OCI-LY3 (cell line): ENCODE measurements at regions not wholly inside any gene's neighbourhood (a gene's known extent, or its start where the extent isn't known, plus 50 kb on each side); places are given as distances from the start of the nearest gene placed in this dataset.

Source experiments
- H2AFZ ChIP-seq: fragments of 200-600, 300-600 bp; shearing (Covaris generic); 2 replicates; pipeline ENCODE4 v1.6.0; 2014; ENCODE audit warnings: antibody characterized with exemption, low read depth, low read length
- H3K27ac ChIP-seq: fragments of 200-600, 300-600 bp; sonication (generic); 2 replicates; pipeline ENCODE4 v1.5.1; 2014; ENCODE audit warnings: mild to moderate bottlenecking, low read length, moderate library complexity, mixed read lengths
- H3K27me3 ChIP-seq: fragments of 200-600, 300-600 bp; sonication (generic); 2 replicates; pipeline ENCODE4 v1.6.1; 2014; ENCODE audit warnings: low read depth, low read length, mixed read lengths
- H3K36me3 ChIP-seq: fragments of 200-600, 300-600 bp; sonication (generic); replicated peaks from 2 replicates; pipeline ENCODE3; 2014; ENCODE audit warnings: low read depth, low read length, mixed read lengths
- H3K4me1 ChIP-seq: fragments of 300-600, 200-600 bp; sonication (generic); 2 replicates; pipeline ENCODE4 v1.6.1; 2014; ENCODE audit warnings: low read length, mixed read lengths
- H3K4me2 ChIP-seq: fragments of 200-600, 300-600 bp; sonication (generic); 2 replicates; pipeline ENCODE4 v1.6.1; 2014; ENCODE audit warnings: low read length, mixed read lengths
- H3K4me3 ChIP-seq: fragments of 300-600, 200-600 bp; sonication (generic); 2 replicates; pipeline ENCODE4 v1.5.1; 2014; ENCODE audit warnings: antibody characterized with exemption, mild to moderate bottlenecking, low read length, moderate library complexity
- H3K79me2 ChIP-seq: fragments of 300-600, 200-600 bp; shearing (Covaris generic); 2 replicates; pipeline ENCODE4 v1.6.1; 2014; ENCODE audit warnings: mild to moderate bottlenecking, low read length, mixed read lengths
- H3K9ac ChIP-seq: fragments of 300-600, 200-600 bp; shearing (Covaris generic); 2 replicates; pipeline ENCODE4 v1.6.0; 2014; ENCODE audit warnings: mild to moderate bottlenecking, low read length, moderate library complexity
- H3K9me3 ChIP-seq: fragments of 200-600, 300-600 bp; shearing (Covaris generic); 2 replicates; pipeline ENCODE4 v1.6.1; 2014; ENCODE audit warnings: low read length, mixed read lengths; ENCODE audit not compliant: insufficient read depth
- H4K20me1 ChIP-seq: fragments of 200-600, 300-600 bp; sonication (generic); 2 replicates; pipeline ENCODE4 v1.6.1; 2016; ENCODE audit warnings: low read length, mixed read lengths; ENCODE audit not compliant: insufficient read depth
- EZH2phosphoT487 ChIP-seq: fragments of 200-600 bp; shearing (Covaris generic); IDR thresholded peaks from 2 replicates; pipeline ENCODE4 v1.6.1; 2018; ENCODE audit warnings: antibody characterized with exemption, mixed run types, low read depth
- TF ChIP-seq, protein P1 (sequence below): fragments of 200-600, 300-600 bp; sonication (generic); IDR thresholded peaks from 2 replicates; pipeline ENCODE4 v1.5.1; 2014; ENCODE audit warnings: antibody characterized with exemption, low read length, low read depth

DNA sequence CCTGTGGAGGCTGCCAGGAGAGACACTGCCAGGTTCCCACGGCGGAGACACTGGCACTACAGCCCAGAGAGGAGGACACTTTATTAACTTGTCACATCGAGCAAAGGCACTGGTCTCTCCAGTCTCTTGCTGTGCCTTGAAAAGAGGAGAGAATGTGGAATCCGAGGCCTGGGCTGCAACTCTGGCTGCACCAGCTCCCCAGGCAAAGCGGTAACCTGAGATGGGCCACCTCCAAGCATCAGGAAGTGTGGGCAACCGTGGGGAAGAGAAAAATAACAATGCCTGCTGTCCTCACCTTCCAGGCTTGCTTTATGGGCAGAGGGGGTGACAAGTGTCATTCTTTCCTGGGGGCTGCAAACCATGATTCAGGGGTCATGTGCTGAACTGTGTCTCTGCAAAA lies 91.6 kb upstream of the RGMA start:
- Histone ChIP-seq H3K9ac (no peak overlapping the region), H3K4me1 (no peaks in the 10 kb centered on the region; the same call in 1 of the 2 replicates), H2AFZ (no peak overlapping the region), H3K27me3 (peaks cover 17% of the 10 kb centered on the region), H4K20me1 (no peaks in the 10 kb centered on the region), H3K4me3 (no peak overlapping the region), H3K9me3 (no peaks in the 10 kb centered on the region), H3K36me3 (no peaks in the 10 kb centered on the region), H3K79me2 (no peaks in the 10 kb centered on the region), H3K27ac (no peak overlapping the region), H3K4me2 (no peak overlapping the region)
- TF ChIP-seq, protein P1, sequence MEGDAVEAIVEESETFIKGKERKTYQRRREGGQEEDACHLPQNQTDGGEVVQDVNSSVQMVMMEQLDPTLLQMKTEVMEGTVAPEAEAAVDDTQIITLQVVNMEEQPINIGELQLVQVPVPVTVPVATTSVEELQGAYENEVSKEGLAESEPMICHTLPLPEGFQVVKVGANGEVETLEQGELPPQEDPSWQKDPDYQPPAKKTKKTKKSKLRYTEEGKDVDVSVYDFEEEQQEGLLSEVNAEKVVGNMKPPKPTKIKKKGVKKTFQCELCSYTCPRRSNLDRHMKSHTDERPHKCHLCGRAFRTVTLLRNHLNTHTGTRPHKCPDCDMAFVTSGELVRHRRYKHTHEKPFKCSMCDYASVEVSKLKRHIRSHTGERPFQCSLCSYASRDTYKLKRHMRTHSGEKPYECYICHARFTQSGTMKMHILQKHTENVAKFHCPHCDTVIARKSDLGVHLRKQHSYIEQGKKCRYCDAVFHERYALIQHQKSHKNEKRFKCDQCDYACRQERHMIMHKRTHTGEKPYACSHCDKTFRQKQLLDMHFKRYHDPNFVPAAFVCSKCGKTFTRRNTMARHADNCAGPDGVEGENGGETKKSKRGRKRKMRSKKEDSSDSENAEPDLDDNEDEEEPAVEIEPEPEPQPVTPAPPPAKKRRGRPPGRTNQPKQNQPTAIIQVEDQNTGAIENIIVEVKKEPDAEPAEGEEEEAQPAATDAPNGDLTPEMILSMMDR = no peak
- TF ChIP-seq EZH2phosphoT487 = no peak

DNA sequence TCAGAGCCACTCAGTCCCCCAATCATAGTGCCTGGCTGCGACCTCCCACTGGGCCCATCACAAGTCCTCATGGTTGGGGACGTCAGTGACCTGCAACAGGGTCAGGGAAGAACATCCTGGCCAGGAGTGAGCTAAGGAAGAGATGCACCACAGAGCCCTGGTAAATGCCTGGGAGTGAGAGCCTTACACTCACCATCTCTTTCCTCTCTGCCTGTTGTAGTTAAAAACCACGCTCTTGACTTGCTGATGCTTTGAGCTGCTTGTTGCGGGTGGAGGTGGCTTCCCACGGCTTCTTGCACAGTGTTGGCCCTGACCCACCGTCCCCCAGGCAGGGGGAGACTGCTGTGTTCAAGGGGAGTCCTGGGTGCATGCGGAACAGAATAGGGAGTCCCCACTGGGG lies 91.1 kb upstream of the RGMA start:
- H3K79me2 ChIP-seq = no peaks in the 10 kb centered on the region
- TF ChIP-seq, protein P1 = no peak
- no peak for TF ChIP-seq EZH2phosphoT487
- no peaks in the 10 kb centered on the region; the same call in 1 of the 2 replicates for H3K4me1 ChIP-seq
- no peak overlapping the region for H3K4me2 ChIP-seq
- H3K9ac ChIP-seq = no peak overlapping the region
- H2AFZ ChIP-seq = no peak overlapping the region
- peaks cover 14% of the 10 kb centered on the region for H3K27me3 ChIP-seq
- H3K27ac ChIP-seq = no peak overlapping the region
- no peaks in the 10 kb centered on the region for H3K9me3 ChIP-seq
- H3K4me3 ChIP-seq = no peak overlapping the region
- H3K36me3 ChIP-seq = no peaks in the 10 kb centered on the region
- H4K20me1 ChIP-seq = no peaks in the 10 kb centered on the region

DNA sequence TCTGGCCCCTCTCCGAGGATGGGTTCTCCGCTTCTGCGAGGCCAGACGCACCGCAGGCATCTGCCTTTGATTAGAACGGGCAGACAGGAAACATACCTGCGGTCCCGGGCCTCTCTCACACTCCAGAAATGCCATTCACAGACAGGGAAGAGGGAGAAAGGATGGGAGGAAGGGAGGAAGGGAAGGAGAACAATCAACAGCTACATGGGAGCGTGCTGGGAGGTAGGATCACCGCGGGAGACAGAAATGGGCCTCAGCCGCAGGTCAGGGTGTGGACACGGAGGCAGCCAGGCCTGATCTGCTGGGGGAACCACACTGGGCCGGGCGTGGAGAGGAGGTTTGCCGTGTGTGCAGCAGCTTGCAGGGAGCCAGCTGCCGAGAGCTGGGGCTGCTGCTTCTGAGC lies 90.7 kb upstream of the RGMA start:
- no peaks in the 10 kb centered on the region; the same call in 1 of the 2 replicates for H3K4me1 ChIP-seq
- no peak overlapping the region for H3K4me2 ChIP-seq
- peaks cover 11% of the 10 kb centered on the region; the same call in 1 of the 2 replicates for H3K27me3 ChIP-seq
- no peak overlapping the region for H3K4me3 ChIP-seq
- no peak overlapping the region for H3K27ac ChIP-seq
- H3K9me3 ChIP-seq = no peaks in the 10 kb centered on the region
- H2AFZ ChIP-seq = no peak overlapping the region
- no peaks in the 10 kb centered on the region for H3K79me2 ChIP-seq
- no peaks in the 10 kb centered on the region for H3K36me3 ChIP-seq
- H3K9ac ChIP-seq = no peak overlapping the region
- TF ChIP-seq, protein P1 = no peak
- no peak for TF ChIP-seq EZH2phosphoT487
- no peaks in the 10 kb centered on the region for H4K20me1 ChIP-seq

DNA sequence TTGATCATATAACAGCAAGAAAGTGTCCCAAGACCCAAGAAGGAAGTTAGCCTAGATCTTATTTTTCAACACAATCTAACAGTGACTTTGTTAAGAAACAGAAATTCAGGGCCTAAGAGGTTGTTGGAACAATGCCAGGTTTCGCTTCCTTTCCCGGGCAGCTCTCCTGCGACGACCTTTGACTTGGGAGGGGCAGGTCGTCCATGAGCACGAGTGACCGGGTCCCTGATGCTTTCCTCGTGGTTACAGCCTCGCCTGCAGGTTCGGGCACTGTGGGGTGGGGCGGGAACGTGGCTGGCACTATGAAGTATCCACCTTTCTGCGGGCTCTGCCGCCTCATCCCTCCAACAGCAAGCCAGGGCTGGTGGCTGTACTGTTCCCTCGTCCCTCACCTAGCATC lies 90.1 kb upstream of the RGMA start:
- no peak overlapping the region for H2AFZ ChIP-seq
- H3K4me2 ChIP-seq = no peak overlapping the region
- no peaks in the 10 kb centered on the region; the same call in 1 of the 2 replicates for H3K4me1 ChIP-seq
- TF ChIP-seq EZH2phosphoT487 = no peak
- TF ChIP-seq, protein P1 = no peak
- no peaks in the 10 kb centered on the region for H4K20me1 ChIP-seq
- no peak overlapping the region for H3K27ac ChIP-seq
- peaks cover 11% of the 10 kb centered on the region; the same call in 1 of the 2 replicates for H3K27me3 ChIP-seq
- H3K9me3 ChIP-seq = no peaks in the 10 kb centered on the region
- no peaks in the 10 kb centered on the region for H3K36me3 ChIP-seq
- no peak overlapping the region for H3K9ac ChIP-seq
- no peak overlapping the region for H3K4me3 ChIP-seq
- H3K79me2 ChIP-seq = no peaks in the 10 kb centered on the region
